Esophagus (tissue), 2 donors: ENCODE measurements at regions not wholly inside any gene's neighbourhood (a gene's known extent, or its start where the extent isn't known, plus 50 kb on each side); places are given as distances from the start of the nearest gene placed in this dataset.
A peak's percentile ranks its signal among the peaks of the same experiment; 100 is the strongest.

Experiments
- H3K27ac ChIP-seq, 2 donors: one replicate each; pipeline ENCODE4 v1.5.1; 2013; ENCODE audit warnings: low read depth in 2 of 2, mild to moderate bottlenecking in 2 of 2, inconsistent platforms in 1 of 2, low read length in 1 of 2, moderate library complexity in 1 of 2
- H3K27me3 ChIP-seq, 2 donors: one replicate each; pipeline ENCODE4 v1.6.1; 2013; ENCODE audit warnings: low read length in 2 of 2, control low read depth in 1 of 2, mild to moderate bottlenecking in 1 of 2; ENCODE audit not compliant: insufficient read depth in 2 of 2, control insufficient read depth in 1 of 2
- H3K36me3 ChIP-seq, 2 donors: one replicate each; pipeline ENCODE4 v1.6.1; 2013; ENCODE audit warnings: low read length in 1 of 2; ENCODE audit not compliant: control insufficient read depth in 2 of 2, insufficient read depth in 2 of 2
- H3K4me1 ChIP-seq, 2 donors: one replicate each; pipeline ENCODE4 v1.6.1; 2013; ENCODE audit warnings: low read length in 1 of 2; ENCODE audit not compliant: control insufficient read depth in 2 of 2, insufficient read depth in 2 of 2
- H3K4me3 ChIP-seq, 2 donors: one replicate each; pipeline ENCODE4 v1.5.1; 2013; ENCODE audit warnings: low read length in 2 of 2, mild to moderate bottlenecking in 2 of 2, low read depth in 1 of 2, moderate library complexity in 1 of 2
- H3K9me3 ChIP-seq, 2 donors: one replicate each; pipeline ENCODE4 v1.6.1; 2013; ENCODE audit warnings: mild to moderate bottlenecking in 2 of 2, low read depth in 1 of 2, low read length in 1 of 2, moderate library complexity in 1 of 2; ENCODE audit not compliant: control insufficient read depth in 2 of 2, insufficient read depth in 1 of 2
- WGBS, 2 donors: extraction: QIAGEN DNeasy Blood & Tissue Kit; methylation state at CpG; one replicate each; pipeline ENCODE4 v1.1.7; 2013; 5-methylcytosine and 5-hydroxymethylcytosine counted together
- donor health status: healthy with polysubstance abuse.
- donor health status: Bipolar disorder and iron deficiency.

GRCh38 chr14:97456958-97457357, 659.8 kb downstream of the VRK1 start:
- H3K9me3 ChIP-seq, result peaks cover 0 to 3% of the 10 kb centered on the region in 2 donors
- H3K27ac ChIP-seq, result peak overlapping the region in 1 of 2 donors; percentile 27
- H3K27me3 ChIP-seq, result no peaks in the 10 kb centered on the region
- H3K4me3 ChIP-seq, result no peak overlapping the region
- 51 to 57% methylated on average over 4 of the region's 4 CpGs for WGBS, 2 donors
- peaks cover 0 to 4% of the 10 kb centered on the region in 2 donors for H3K4me1 ChIP-seq
- H3K36me3 ChIP-seq, result no peaks in the 10 kb centered on the region

- Histone ChIP-seq H3K36me3 (no peaks in the 10 kb centered on the region), H3K27ac (no peak overlapping the region), H3K9me3 (peaks cover 0 to 5% of the 10 kb centered on the region in 2 donors), H3K4me3 (no peak overlapping the region), H3K4me1 (peaks cover 0 to 4% of the 10 kb centered on the region in 2 donors), H3K27me3 (no peaks in the 10 kb centered on the region)
- 84 to 85% methylated on average over 16 of the region's 16 CpGs for WGBS, 2 donors
These were observed 660.4 kb downstream of the VRK1 start for GRCh38 chr14:97457575-97458085.

GRCh38 chr14:97458255-97458654, 661.1 kb downstream of the VRK1 start:
- Histone ChIP-seq H3K27me3 (no peaks in the 10 kb centered on the region), H3K9me3 (peaks cover 0 to 5% of the 10 kb centered on the region in 2 donors), H3K36me3 (no peaks in the 10 kb centered on the region), H3K4me1 (peaks cover 0 to 4% of the 10 kb centered on the region in 2 donors), H3K27ac (peak overlapping the region in 1 of 2 donors; percentile 35), H3K4me3 (peak overlapping the region in 1 of 2 donors; percentile 41)
- WGBS, 2 donors, result 48 to 49% methylated on average over 9 of the region's 9 CpGs

- Histone ChIP-seq H3K9me3 (peaks cover 0 to 5% of the 10 kb centered on the region in 2 donors), H3K27me3 (no peaks in the 10 kb centered on the region), H3K4me3 (peak overlapping the region; percentile 31 to 41), H3K36me3 (no peaks in the 10 kb centered on the region), H3K27ac (peak overlapping the region; percentile 35 to 68), H3K4me1 (peaks cover 0 to 4% of the 10 kb centered on the region in 2 donors)
- 16 to 18% methylated on average over 33 of the region's 33 CpGs for WGBS, 2 donors
These were observed 661.7 kb downstream of the VRK1 start for GRCh38 chr14:97458661-97459579.

- H3K27me3 ChIP-seq, result no peaks in the 10 kb centered on the region
- H3K9me3 ChIP-seq, result peaks cover 0 to 5% of the 10 kb centered on the region in 2 donors
- H3K4me3 ChIP-seq, result no peak overlapping the region
- H3K4me1 ChIP-seq, result peaks cover 0 to 4% of the 10 kb centered on the region in 2 donors
- no peak overlapping the region for H3K27ac ChIP-seq
- 79 to 83% methylated on average over 2 of the region's 2 CpGs for WGBS, 2 donors
- H3K36me3 ChIP-seq, result no peaks in the 10 kb centered on the region
These were observed 664.9 kb downstream of the VRK1 start for GRCh38 chr14:97462081-97462480.

- Histone ChIP-seq H3K9me3 (no peaks in the 10 kb centered on the region), H3K27me3 (peaks cover 0 to 2% of the 10 kb centered on the region in 2 donors), H3K36me3 (no peaks in the 10 kb centered on the region), H3K4me1 (no peaks in the 10 kb centered on the region), H3K27ac (no peak overlapping the region), H3K4me3 (no peak overlapping the region)
- 70 to 73% methylated on average over 6 of the region's 6 CpGs for WGBS, 2 donors
These were observed 671.0 kb downstream of the VRK1 start for GRCh38 chr14:97468220-97468619.

- WGBS, 2 donors, result 55 to 73% methylated on average over 4 of the region's 4 CpGs
- Histone ChIP-seq H3K4me3 (no peak overlapping the region), H3K9me3 (no peaks in the 10 kb centered on the region), H3K4me1 (no peaks in the 10 kb centered on the region), H3K27ac (no peak overlapping the region), H3K36me3 (no peaks in the 10 kb centered on the region), H3K27me3 (no peaks in the 10 kb centered on the region)
These were observed 680.2 kb downstream of the VRK1 start for GRCh38 chr14:97477353-97477752.

- no peaks in the 10 kb centered on the region for H3K9me3 ChIP-seq
- 80 to 84% methylated on average over 10 of the region's 10 CpGs for WGBS, 2 donors
- no peaks in the 10 kb centered on the region for H3K36me3 ChIP-seq
These were observed 688.0 kb downstream of the VRK1 start for GRCh38 chr14:97485201-97485600.

GRCh38 chr14:97486601-97487120, 689.5 kb downstream of the VRK1 start:
- Histone ChIP-seq H3K9me3 (no peaks in the 10 kb centered on the region), H3K4me1 (no peaks in the 10 kb centered on the region), H3K27ac (no peak overlapping the region), H3K36me3 (no peaks in the 10 kb centered on the region), H3K27me3 (no peaks in the 10 kb centered on the region), H3K4me3 (no peak overlapping the region)
- WGBS, 2 donors, result 83 to 86% methylated on average over 13 of the region's 13 CpGs

More at GRCh38 chr14:97485201-97485600, 688.0 kb downstream of the VRK1 start:
- Histone ChIP-seq H3K27ac (no peak overlapping the region), H3K4me1 (no peaks in the 10 kb centered on the region), H3K4me3 (no peak overlapping the region), H3K27me3 (no peaks in the 10 kb centered on the region)
